DOHH2 (cell line): ENCODE measurements at regions not wholly inside any gene's neighbourhood (a gene's known extent, or its start where the extent isn't known, plus 50 kb on each side); places are given as distances from the start of the nearest gene placed in this dataset.

Experiments used
- H3F3A ChIP-seq: fragments of 200-600 bp; sonication (generic), shearing (Covaris generic); 2 replicates; pipeline ENCODE4 v1.6.0; 2016; ENCODE audit warnings: antibody characterized with exemption, mild to moderate bottlenecking; ENCODE audit not compliant: control insufficient read depth, insufficient read depth
- H3K27ac ChIP-seq: fragments of 200-600 bp; sonication (generic); 2 replicates; pipeline ENCODE4 v1.5.1; 2014; ENCODE audit warnings: low read depth, mild to moderate bottlenecking, low read length, moderate library complexity
- H3K27me3 ChIP-seq: fragments of 200-600 bp; sonication (generic); 2 replicates; pipeline ENCODE4 v1.6.1; 2014; ENCODE audit warnings: mild to moderate bottlenecking, low read length, mixed read lengths; ENCODE audit not compliant: control insufficient read depth
- H3K36me3 ChIP-seq: fragments of 200-600 bp; sonication (generic); 2 replicates; pipeline ENCODE4 v1.6.1; 2014; ENCODE audit warnings: mild to moderate bottlenecking, low read length, moderate library complexity, mixed read lengths; ENCODE audit not compliant: control insufficient read depth
- H3K4me1 ChIP-seq: fragments of 200-600 bp; sonication (generic); 2 replicates; pipeline ENCODE4 v1.6.1; 2014; ENCODE audit warnings: mild to moderate bottlenecking, low read length, mixed read lengths; ENCODE audit not compliant: control insufficient read depth
- H3K4me2 ChIP-seq: fragments of 200-600 bp; sonication (generic); 2 replicates; pipeline ENCODE4 v1.6.0; 2014; ENCODE audit warnings: mild to moderate bottlenecking, low read length, moderate library complexity
- H3K4me3 ChIP-seq: fragments of 200-600 bp; sonication (generic); 2 replicates; pipeline ENCODE4 v1.5.1; 2014; ENCODE audit warnings: mild to moderate bottlenecking, low read length, mixed read lengths
- H3K79me2 ChIP-seq: fragments of 200-600 bp; sonication (generic); 2 replicates; pipeline ENCODE4 v1.6.1; 2014; ENCODE audit warnings: mild to moderate bottlenecking, low read length, mixed read lengths; ENCODE audit not compliant: control insufficient read depth
- H3K9me2 ChIP-seq: fragments of 200-600 bp; sonication (generic); replicated peaks from 2 replicates; pipeline ENCODE4 v1.6.1; 2014; ENCODE audit warnings: mild to moderate bottlenecking, low read length, mixed read lengths; ENCODE audit not compliant: control insufficient read depth
- H3K9me3 ChIP-seq: fragments of 200-600 bp; sonication (generic); 2 replicates; pipeline ENCODE4 v1.6.1; 2014; ENCODE audit warnings: antibody characterized with exemption, low read length, mixed read lengths; ENCODE audit not compliant: control insufficient read depth, insufficient read depth
- H4K20me1 ChIP-seq: fragments of 200-600 bp; sonication (generic); 2 replicates; pipeline ENCODE4 v1.6.0; 2014; ENCODE audit warnings: low read depth, mild to moderate bottlenecking, antibody characterized with exemption, low read length, moderate library complexity; ENCODE audit not compliant: control insufficient read depth, insufficient read depth
- CTCF ChIP-seq: fragments of 200-600 bp; sonication (generic); IDR thresholded peaks from one replicate; pipeline ENCODE4 v1.5.1; 2014; ENCODE audit warnings: antibody characterized with exemption, mild to moderate bottlenecking, low read depth, low read length; ENCODE audit not compliant: poor library complexity, severe bottlenecking
- EZH2phosphoT487 ChIP-seq: fragments of 200-600 bp; sonication (generic); IDR thresholded peaks from 2 replicates; pipeline ENCODE4 v1.6.1; 2017; ENCODE audit warnings: borderline replicate concordance, mild to moderate bottlenecking, antibody characterized with exemption, low read length, moderate library complexity, mixed read lengths

DNA sequence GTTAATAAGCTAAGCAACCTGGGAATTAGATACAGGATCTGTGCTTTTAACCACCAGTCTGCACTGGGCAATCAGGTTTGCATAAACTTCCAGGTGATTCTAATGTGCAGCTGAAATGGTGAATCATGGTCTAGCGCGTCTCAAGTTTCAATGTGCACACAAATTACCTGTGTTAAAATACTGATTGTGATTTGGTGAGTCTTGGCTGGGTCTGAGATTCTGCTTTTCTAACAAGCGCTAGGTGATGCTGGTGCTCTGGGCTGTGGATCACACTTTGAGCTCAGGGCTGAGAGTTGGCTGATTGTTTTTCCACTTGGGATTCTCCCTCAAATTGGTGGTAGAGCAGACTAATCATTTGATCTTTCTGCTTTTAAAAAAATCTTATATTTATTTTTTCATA lies 124.8 kb downstream of the C12orf75 start:
- TF ChIP-seq CTCF (no peak), EZH2phosphoT487 (no peak)
- Histone ChIP-seq H3K4me2 (no peak overlapping the region), H3K9me2 (no peaks in the 10 kb centered on the region), H4K20me1 (no peaks in the 10 kb centered on the region), H3K4me3 (no peak overlapping the region), H3K79me2 (no peaks in the 10 kb centered on the region), H3K27me3 (peaks cover 5% of the 10 kb centered on the region; the same call in 1 of the 2 replicates), H3F3A (no peaks in the 10 kb centered on the region), H3K4me1 (no peaks in the 10 kb centered on the region), H3K9me3 (no peaks in the 10 kb centered on the region), H3K27ac (no peak overlapping the region), H3K36me3 (no peaks in the 10 kb centered on the region)

- Histone ChIP-seq H3K4me3 (no peak overlapping the region), H3F3A (no peaks in the 10 kb centered on the region), H3K9me3 (no peaks in the 10 kb centered on the region), H3K79me2 (no peaks in the 10 kb centered on the region), H3K9me2 (no peaks in the 10 kb centered on the region), H3K36me3 (no peaks in the 10 kb centered on the region), H4K20me1 (no peaks in the 10 kb centered on the region), H3K4me2 (no peak overlapping the region), H3K4me1 (no peaks in the 10 kb centered on the region), H3K27ac (no peak overlapping the region), H3K27me3 (peaks cover 5% of the 10 kb centered on the region; the same call in 1 of the 2 replicates)
- no peak for TF ChIP-seq EZH2phosphoT487
- no peak for TF ChIP-seq CTCF
Measured at GRCh38 chr12:105457026-105457425, 126.5 kb downstream of the C12orf75 start.

GRCh38 chr12:105459760-105460330 lies 129.4 kb downstream of the C12orf75 start:
- peaks cover 14% of the 10 kb centered on the region for H3K27me3 ChIP-seq
- no peaks in the 10 kb centered on the region for H3K4me1 ChIP-seq
- no peaks in the 10 kb centered on the region for H4K20me1 ChIP-seq
- H3F3A ChIP-seq, result no peaks in the 10 kb centered on the region
- no peak for TF ChIP-seq EZH2phosphoT487
- no peak for TF ChIP-seq CTCF
- H3K4me3 ChIP-seq, result no peak overlapping the region
- no peaks in the 10 kb centered on the region for H3K79me2 ChIP-seq
- H3K4me2 ChIP-seq, result no peak overlapping the region
- H3K27ac ChIP-seq, result no peak overlapping the region
- no peaks in the 10 kb centered on the region for H3K9me3 ChIP-seq
- no peaks in the 10 kb centered on the region for H3K9me2 ChIP-seq
- no peaks in the 10 kb centered on the region for H3K36me3 ChIP-seq
